ENCODE measurements at regions not wholly inside any gene's neighbourhood (a gene's known extent, or its start where the extent isn't known, plus 50 kb on each side); places are given as distances from the start of the nearest gene placed in this dataset.
A peak's percentile ranks its signal among the peaks of the same experiment; 100 is the strongest.

DNA sequence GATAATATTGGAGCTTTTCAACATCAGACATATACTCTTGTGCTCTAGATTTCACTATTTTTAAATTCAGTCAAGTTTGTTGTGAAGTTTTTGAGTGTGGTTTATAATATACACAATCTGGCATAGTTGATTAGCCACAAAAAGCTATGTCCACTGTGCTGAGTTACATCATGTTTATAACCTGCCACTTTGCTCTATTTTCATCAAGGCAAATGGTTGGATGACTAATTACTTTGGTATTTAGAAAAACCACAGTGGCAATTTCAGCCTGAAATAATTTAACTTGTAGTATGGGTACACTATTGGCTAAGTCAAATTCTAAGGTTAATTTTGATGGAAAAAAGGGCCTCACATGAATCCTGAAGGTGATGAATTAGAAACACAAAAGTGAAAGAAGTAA, 262.6 kb downstream of the C4orf33 start:
- intact Hi-C loops (cut with DNase I): no loop called here
- Histone ChIP-seq H3K36me3 (no peaks in the 10 kb centered on the region), H3K4me1 (no peaks in the 10 kb centered on the region), H3K27me3 (no peaks in the 10 kb centered on the region), H3K9me3 (no peaks in the 10 kb centered on the region), H3K4me3 (no peak overlapping the region), H3K27ac (no peak overlapping the region)
- ATAC-seq (peak in 1 of 4 donors; percentile 66), DNase-seq (no peak)
- TF ChIP-seq, protein P1, sequence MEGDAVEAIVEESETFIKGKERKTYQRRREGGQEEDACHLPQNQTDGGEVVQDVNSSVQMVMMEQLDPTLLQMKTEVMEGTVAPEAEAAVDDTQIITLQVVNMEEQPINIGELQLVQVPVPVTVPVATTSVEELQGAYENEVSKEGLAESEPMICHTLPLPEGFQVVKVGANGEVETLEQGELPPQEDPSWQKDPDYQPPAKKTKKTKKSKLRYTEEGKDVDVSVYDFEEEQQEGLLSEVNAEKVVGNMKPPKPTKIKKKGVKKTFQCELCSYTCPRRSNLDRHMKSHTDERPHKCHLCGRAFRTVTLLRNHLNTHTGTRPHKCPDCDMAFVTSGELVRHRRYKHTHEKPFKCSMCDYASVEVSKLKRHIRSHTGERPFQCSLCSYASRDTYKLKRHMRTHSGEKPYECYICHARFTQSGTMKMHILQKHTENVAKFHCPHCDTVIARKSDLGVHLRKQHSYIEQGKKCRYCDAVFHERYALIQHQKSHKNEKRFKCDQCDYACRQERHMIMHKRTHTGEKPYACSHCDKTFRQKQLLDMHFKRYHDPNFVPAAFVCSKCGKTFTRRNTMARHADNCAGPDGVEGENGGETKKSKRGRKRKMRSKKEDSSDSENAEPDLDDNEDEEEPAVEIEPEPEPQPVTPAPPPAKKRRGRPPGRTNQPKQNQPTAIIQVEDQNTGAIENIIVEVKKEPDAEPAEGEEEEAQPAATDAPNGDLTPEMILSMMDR (IDR thresholded peaks at IDR 0.05): no peak
- TF ChIP-seq POLR2A (IDR thresholded peaks at IDR 0.05): no peak

DNA sequence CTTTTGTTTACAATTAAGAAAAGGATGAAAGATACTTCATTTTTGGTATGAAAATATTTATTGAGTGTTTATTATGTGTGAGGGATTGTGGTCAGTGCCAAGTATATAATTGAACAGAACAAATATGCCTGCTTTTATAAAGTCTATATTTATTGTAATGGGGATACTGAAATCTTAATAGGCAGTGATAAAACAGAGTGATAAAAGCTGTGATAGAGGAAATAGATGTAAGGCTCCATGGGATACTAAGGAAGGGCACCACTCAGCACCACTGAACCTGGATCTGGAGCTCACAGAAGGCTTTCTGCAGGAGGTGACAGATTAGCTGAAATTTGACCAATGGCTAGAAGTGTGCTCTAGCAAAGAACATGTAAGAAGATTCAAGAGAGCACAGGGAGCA, 263.5 kb downstream of the C4orf33 start:
- intact Hi-C loops (cut with DNase I): no loop called here
- TF ChIP-seq, protein P1 (IDR thresholded peaks at IDR 0.05): no peak
- H3K27ac ChIP-seq: no peak overlapping the region
- H3K9me3 ChIP-seq: no peaks in the 10 kb centered on the region
- no peak overlapping the region for H3K4me3 ChIP-seq
- no peaks in the 10 kb centered on the region for H3K4me1 ChIP-seq
- no peak for ATAC-seq
- no peak for DNase-seq
- H3K36me3 ChIP-seq: no peaks in the 10 kb centered on the region
- no peaks in the 10 kb centered on the region for H3K27me3 ChIP-seq

DNA sequence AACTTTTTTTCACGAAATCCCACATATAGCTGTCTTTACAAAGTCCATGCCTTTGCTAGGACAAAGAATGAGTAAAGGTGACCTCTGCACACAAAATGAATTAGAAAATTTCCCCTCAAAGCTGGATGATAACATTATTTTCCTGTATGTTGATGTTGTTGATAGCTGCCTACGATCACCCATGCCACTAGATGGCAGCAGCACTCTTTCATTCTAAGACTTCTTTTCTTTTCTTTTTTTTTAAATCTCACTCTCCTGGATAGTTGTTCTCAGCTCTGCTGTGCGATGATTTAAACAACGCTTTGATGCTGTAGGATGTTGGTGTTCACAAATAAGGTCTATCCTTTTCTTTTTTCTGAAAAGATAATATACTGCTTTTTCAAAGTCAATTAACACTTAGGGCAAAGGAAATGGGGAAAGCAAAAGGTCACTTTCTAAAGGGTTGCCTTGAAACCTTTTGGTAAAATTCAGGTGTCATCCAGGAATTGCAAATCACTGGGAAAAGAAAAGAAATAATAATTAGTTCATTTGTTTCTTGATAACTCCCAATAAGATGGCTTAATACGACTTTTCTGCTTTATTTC, 266.8 kb downstream of the C4orf33 start:
- Histone ChIP-seq H3K9me3 (no peaks in the 10 kb centered on the region), H3K4me1 (no peaks in the 10 kb centered on the region), H3K36me3 (no peaks in the 10 kb centered on the region), H3K4me3 (no peak overlapping the region), H3K27me3 (no peaks in the 10 kb centered on the region), H3K27ac (no peak overlapping the region)
- DNase-seq (peak in 2 of 3 donors; percentile 26 to 50), ATAC-seq (peak; percentile 79 to 91 (median 82))
- WGBS (ENCODE audit: insufficient coverage, low coverage, low lambda C conversion rate, missing lambda C conversion rate): 7% methylated on average over 5 of the region's 5 CpGs
- TF ChIP-seq POLR2A (IDR thresholded peaks at IDR 0.05): no peak
- TF ChIP-seq, protein P1 (IDR thresholded peaks at IDR 0.05): peak; percentile 73 to 91 (median 88)
- intact Hi-C loops (cut with DNase I): loop anchor here in 1 of 2 donors (10.0 kb wide), 1 partner anchor 272 kb away; no protein-coding TSS in a partner anchor

DNA sequence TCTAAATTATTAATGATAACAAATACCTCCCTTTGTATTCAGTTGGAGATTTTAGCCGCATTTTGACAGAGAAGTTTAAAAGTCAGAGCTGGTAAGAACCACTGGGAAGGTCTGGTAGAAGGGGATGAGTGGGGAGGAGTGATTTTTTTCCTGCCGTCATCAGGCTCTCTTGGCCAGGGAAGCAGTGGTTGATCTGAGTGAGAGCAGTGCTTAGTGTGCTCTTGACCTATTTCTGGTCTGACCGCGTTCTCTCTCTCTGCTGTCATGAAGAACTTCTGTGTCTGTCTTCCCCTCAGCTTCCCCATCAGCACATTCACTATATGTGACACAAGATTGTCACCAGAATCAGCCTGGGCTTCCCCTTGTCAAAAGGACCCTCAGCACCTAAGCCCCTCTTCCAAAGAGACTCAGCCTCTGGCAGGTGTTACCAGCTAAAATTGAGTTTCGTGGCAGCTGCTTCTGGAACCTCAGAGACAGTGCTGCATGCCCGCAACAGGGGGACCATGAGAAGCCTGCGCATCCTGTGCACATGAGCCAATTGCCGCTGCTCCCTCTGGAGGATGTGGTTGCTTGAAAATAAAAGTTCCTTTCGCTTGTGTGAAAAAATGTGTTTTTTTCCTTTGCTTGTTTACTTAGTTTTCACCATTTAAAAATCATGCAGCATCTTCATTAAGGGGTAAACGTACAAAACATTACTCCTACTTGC, 268.9 kb downstream of the C4orf33 start:
- DNase-seq (no peak), ATAC-seq (no peak)
- WGBS (ENCODE audit: insufficient coverage, low coverage, low lambda C conversion rate, missing lambda C conversion rate): 60% methylated on average over 9 of the region's 10 CpGs
- no peaks in the 10 kb centered on the region for H3K27me3 ChIP-seq
- H3K9me3 ChIP-seq: no peaks in the 10 kb centered on the region
- H3K36me3 ChIP-seq: no peaks in the 10 kb centered on the region
- H3K4me3 ChIP-seq: no peak overlapping the region
- intact Hi-C loops (cut with DNase I): loop anchor here in 1 of 2 donors (10.0 kb wide), 1 partner anchor 270 kb away; no protein-coding TSS in a partner anchor
- no peaks in the 10 kb centered on the region for H3K4me1 ChIP-seq
- TF ChIP-seq, protein P1 (IDR thresholded peaks at IDR 0.05): no peak
- no peak for TF ChIP-seq POLR2A (IDR thresholded peaks at IDR 0.05)
- no peak overlapping the region for H3K27ac ChIP-seq

Data from right lobe of liver (tissue), 6 donors.